IMR-90 (cell line): ENCODE measurements at regions not wholly inside any gene's neighbourhood (a gene's known extent, or its start where the extent isn't known, plus 50 kb on each side); places are given as distances from the start of the nearest gene placed in this dataset.

ENCODE experiments used
- CHD1 ChIP-seq: IDR thresholded peaks from 2 replicates; pipeline ENCODE4 v1.6.1; 2012; ENCODE audit warnings: low read depth, low read length, improper control_type of control experiment
- CTCF ChIP-seq: conservative IDR thresholded peaks from 2 replicates; pipeline ENCODE4 v1.5.1; 2012; ENCODE audit warnings: mild to moderate bottlenecking, low read depth, low read length, improper control_type of control experiment
- MAZ ChIP-seq: IDR thresholded peaks from 2 replicates; pipeline ENCODE4 v1.6.1; 2012; ENCODE audit warnings: low read depth, mild to moderate bottlenecking, low read length, improper control_type of control experiment, moderate library complexity, borderline replicate concordance
- MXI1 ChIP-seq: IDR thresholded peaks from 2 replicates; pipeline ENCODE4 v1.6.1; 2012; ENCODE audit warnings: low read depth, mild to moderate bottlenecking, low read length, moderate library complexity, borderline replicate concordance
- NFE2L2 ChIP-seq: fragments of 150-350 bp; IDR thresholded peaks from 2 replicates; pipeline ENCODE4 v1.6.1; 2016; ENCODE audit warnings: low read depth, mild to moderate bottlenecking, low read length
- POLR2A ChIP-seq: IDR thresholded peaks from 2 replicates; pipeline ENCODE4 v1.6.1; 2012; ENCODE audit warnings: mild to moderate bottlenecking, low read depth, low read length
- RAD21 ChIP-seq: IDR thresholded peaks from 2 replicates; pipeline ENCODE4 v1.6.1; 2012; ENCODE audit warnings: low read length, improper control_type of control experiment
- RCOR1 ChIP-seq: IDR thresholded peaks from 2 replicates; pipeline ENCODE4 v1.6.1; 2012; ENCODE audit warnings: mild to moderate bottlenecking, low read length, improper control_type of control experiment; ENCODE audit not compliant: insufficient replicate concordance
- RFX5 ChIP-seq: IDR thresholded peaks from 2 replicates; pipeline ENCODE4 v1.8.0; 2012; ENCODE audit warnings: low read depth, mild to moderate bottlenecking, low read length, moderate library complexity
- TF ChIP-seq, protein P1 (sequence below): fragments of 150-350 bp; IDR thresholded peaks from 2 replicates; pipeline ENCODE4 v1.6.1; 2016; ENCODE audit warnings: low read depth, mild to moderate bottlenecking, low read length, moderate library complexity, borderline replicate concordance
- TF ChIP-seq, protein P2 (sequence below): fragments of 150-350 bp; IDR thresholded peaks from 2 replicates; pipeline ENCODE4 v1.6.1; 2017; ENCODE audit warnings: mild to moderate bottlenecking, antibody characterized with exemption, low read length, low read depth

DNA sequence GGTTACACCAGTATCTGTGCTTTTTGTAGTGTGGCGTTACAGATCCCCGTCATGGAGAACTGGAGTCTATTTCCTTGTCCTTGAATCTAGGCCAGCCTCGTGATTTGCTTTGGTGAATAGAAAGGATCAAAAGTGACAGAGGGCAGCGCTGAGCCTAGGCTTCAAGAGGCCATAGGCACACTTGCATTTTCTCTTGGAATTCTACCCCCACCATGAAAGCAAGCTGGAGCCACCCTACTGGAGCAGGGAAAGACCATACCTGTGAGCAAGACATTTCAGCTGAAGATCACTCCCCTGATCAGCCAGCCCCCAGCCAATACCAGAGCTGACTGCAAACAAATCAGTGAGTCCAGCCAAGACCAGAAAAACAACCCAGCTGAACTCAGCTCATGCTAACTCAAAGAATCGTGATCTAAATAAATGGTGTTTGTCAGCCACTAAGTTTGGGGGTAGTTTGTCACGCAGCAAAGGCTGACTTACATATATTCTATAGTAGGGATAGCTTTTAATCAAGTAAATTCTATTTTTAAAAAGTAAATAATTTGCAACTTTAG, 521.9 kb upstream of the TBX3 start:
- no peak for TF ChIP-seq POLR2A
- no peak for TF ChIP-seq MXI1
- no peak for TF ChIP-seq NFE2L2
- no peak for TF ChIP-seq CTCF
- no peak for TF ChIP-seq RAD21
- TF ChIP-seq RCOR1 = no peak
- TF ChIP-seq, protein P1, sequence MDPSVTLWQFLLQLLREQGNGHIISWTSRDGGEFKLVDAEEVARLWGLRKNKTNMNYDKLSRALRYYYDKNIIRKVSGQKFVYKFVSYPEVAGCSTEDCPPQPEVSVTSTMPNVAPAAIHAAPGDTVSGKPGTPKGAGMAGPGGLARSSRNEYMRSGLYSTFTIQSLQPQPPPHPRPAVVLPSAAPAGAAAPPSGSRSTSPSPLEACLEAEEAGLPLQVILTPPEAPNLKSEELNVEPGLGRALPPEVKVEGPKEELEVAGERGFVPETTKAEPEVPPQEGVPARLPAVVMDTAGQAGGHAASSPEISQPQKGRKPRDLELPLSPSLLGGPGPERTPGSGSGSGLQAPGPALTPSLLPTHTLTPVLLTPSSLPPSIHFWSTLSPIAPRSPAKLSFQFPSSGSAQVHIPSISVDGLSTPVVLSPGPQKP = no peak
- TF ChIP-seq, protein P2, sequence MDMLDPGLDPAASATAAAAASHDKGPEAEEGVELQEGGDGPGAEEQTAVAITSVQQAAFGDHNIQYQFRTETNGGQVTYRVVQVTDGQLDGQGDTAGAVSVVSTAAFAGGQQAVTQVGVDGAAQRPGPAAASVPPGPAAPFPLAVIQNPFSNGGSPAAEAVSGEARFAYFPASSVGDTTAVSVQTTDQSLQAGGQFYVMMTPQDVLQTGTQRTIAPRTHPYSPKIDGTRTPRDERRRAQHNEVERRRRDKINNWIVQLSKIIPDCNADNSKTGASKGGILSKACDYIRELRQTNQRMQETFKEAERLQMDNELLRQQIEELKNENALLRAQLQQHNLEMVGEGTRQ = no peak
- TF ChIP-seq MAZ = no peak
- TF ChIP-seq RFX5 = no peak
- no peak for TF ChIP-seq CHD1
